Vagina (tissue), 2 donors: ENCODE measurements at regions not wholly inside any gene's neighbourhood (a gene's known extent, or its start where the extent isn't known, plus 50 kb on each side); places are given as distances from the start of the nearest gene placed in this dataset.

Experiments
- CTCF ChIP-seq, 3 experiments: fragments of 450-650 bp in 2 of 3; fragments of 200-600 bp in 1 of 3; sonication (generic) in 1 of 3; IDR thresholded peaks; one replicate each; pipeline ENCODE4 v1.5.1; 2017 to 2019; ENCODE audit warnings: antibody characterized with exemption in 3 of 3, mild to moderate bottlenecking in 2 of 3, moderate library complexity in 2 of 3
- POLR2A ChIP-seq, 2 donors: fragments of 450-650 bp; IDR thresholded peaks; one replicate each; pipeline ENCODE4 v1.6.1; 2017; ENCODE audit warnings: antibody characterized with exemption in 2 of 2, mild to moderate bottlenecking in 2 of 2, moderate library complexity in 2 of 2

GRCh38 chr12:13537623-13538022 lies 341.1 kb downstream of the EMP1 start:
- TF ChIP-seq POLR2A (IDR thresholded peaks at IDR 0.05) (no peak), CTCF (IDR thresholded peaks at IDR 0.05) (no peak)
